Transverse colon (tissue), 4 donors: ENCODE measurements at regions not wholly inside any gene's neighbourhood (a gene's known extent, or its start where the extent isn't known, plus 50 kb on each side); places are given as distances from the start of the nearest gene placed in this dataset.

Source experiments
- DNase-seq: peaks from one replicate; pipeline ENCODE4 v3.0.0-alpha.2; 2019
- H3K27ac ChIP-seq, 4 donors: fragments of 200-600 bp; sonication (generic); 2 replicates each; pipeline ENCODE4 v1.5.1; 2016 to 2018; ENCODE audit warnings: inconsistent platforms in 4 of 4
- H3K27me3 ChIP-seq: fragments of 200-600 bp; sonication (generic); 2 replicates; pipeline ENCODE4 v1.5.1; 2017; ENCODE audit warnings: inconsistent platforms
- H3K36me3 ChIP-seq, 4 donors: fragments of 200-600 bp; sonication (generic); 2 replicates each; pipeline ENCODE4 v1.5.1; 2017 to 2019; ENCODE audit warnings: inconsistent platforms in 4 of 4
- H3K4me1 ChIP-seq, 4 donors: fragments of 200-600 bp; sonication (generic); 2 replicates each; pipeline ENCODE4 v1.5.1; 2017 to 2020; ENCODE audit warnings: inconsistent platforms in 4 of 4
- H3K4me3 ChIP-seq, 4 donors: fragments of 200-600 bp; sonication (generic); 1 replicate in 1 of 4; 2 replicates in 3 of 4; pipeline versions ENCODE4 v1.5.1 to v1.6.1; 2017 to 2019; ENCODE audit warnings: inconsistent platforms in 4 of 4
- H3K9me3 ChIP-seq, 2 donors: fragments of 200-600 bp; sonication (generic); 2 replicates each; pipeline ENCODE4 v1.5.1; 2017 to 2019; ENCODE audit warnings: inconsistent platforms in 2 of 2
- CTCF ChIP-seq, 5 experiments: fragments of 200-600 bp in 3 of 5; fragments of 450-650 bp in 2 of 5; sonication (generic) in 3 of 5; IDR thresholded peaks; 1 replicate in 2 of 5; 2 replicates in 3 of 5; pipeline ENCODE4 v1.5.1; 2016 to 2017; ENCODE audit warnings: antibody characterized with exemption in 5 of 5, inconsistent platforms in 3 of 5, mild to moderate bottlenecking in 2 of 5, moderate library complexity in 1 of 5
- EP300 ChIP-seq: sonication (generic); formaldehyde crosslinking; IDR thresholded peaks from one replicate; pipeline ENCODE4 v1.6.1; 2017; ENCODE audit warnings: antibody characterized with exemption, low read depth
- POLR2A ChIP-seq: fragments of 450-650 bp; IDR thresholded peaks from one replicate; pipeline ENCODE4 v1.6.1; 2016; ENCODE audit warnings: antibody characterized with exemption, mild to moderate bottlenecking, moderate library complexity
- POLR2AphosphoS5 ChIP-seq, 3 donors: sonication (generic); formaldehyde crosslinking; IDR thresholded peaks; one replicate each; pipeline ENCODE4 v1.6.1; 2016; ENCODE audit warnings: antibody characterized with exemption in 3 of 3
- WGBS, 2 donors: methylation state at CpG; one replicate each; pipeline ENCODE4 v1.1.5; 2018; ENCODE audit warnings: low coverage in 1 of 2; 5-methylcytosine and 5-hydroxymethylcytosine counted together
- in situ Hi-C, 4 donors: fragments of 200-750 bp; cut with MboI; loops; one replicate each; pipeline versions ENCODE4 v1.15.0 to v1.15.1; 2017; ENCODE audit warnings: low sequenced_read_pairs in 3 of 4, low pct_ligation_motif_present in 1 of 4, low pct_unique_long_range_greater_than_20kb in 1 of 4
- intact Hi-C: fragments of 100-400 bp; cut with DNase I; formaldehyde crosslinking; loops from one replicate; pipeline ENCODE4 v1.15.1; 2023; ENCODE audit warnings: low total_unique reads
- small RNA-seq, 4 donors: library from RNA; depleted of rRNA; stranded (forward); fragments of <200 nt; gene quantifications; one replicate each; pipeline ENCODE3, GENCODE V24; 2016

- 95% methylated on average over 6 of the region's 6 CpGs; no CpG with 5 or more reads in 1 of the 2 donors for WGBS, 2 donors
- no peak for TF ChIP-seq POLR2AphosphoS5 (IDR thresholded peaks at IDR 0.05)
- TF ChIP-seq EP300: no peak
- TF ChIP-seq CTCF (IDR thresholded peaks at IDR 0.05): no peak
- TF ChIP-seq POLR2A: no peak
- Histone ChIP-seq H3K27me3 (no peaks in the 10 kb centered on the region), H3K36me3 (no peaks in the 10 kb centered on the region), H3K4me3 (no peak overlapping the region), H3K27ac (no peak overlapping the region), H3K9me3 (no peaks in the 10 kb centered on the region), H3K4me1 (no peaks in the 10 kb centered on the region)
- in situ Hi-C loops: no loop called here
- no peak for DNase-seq
- intact Hi-C loops: no loop called here
Measured at GRCh38 chr2:186433040-186433439, 53.0 kb upstream of the ZC3H15 start.

GRCh38 chr2:186433777-186434432 is 52.2 kb upstream of the ZC3H15 start:
- no peak overlapping the region for H3K4me3 ChIP-seq
- no peak overlapping the region for H3K27ac ChIP-seq
- H3K36me3 ChIP-seq: no peaks in the 10 kb centered on the region
- 84 to 92% methylated on average over 5 to 7 of the region's 7 CpGs for WGBS, 2 donors
- H3K4me1 ChIP-seq: no peaks in the 10 kb centered on the region
- TF ChIP-seq EP300 (no peak), CTCF (IDR thresholded peaks at IDR 0.05) (no peak), POLR2AphosphoS5 (IDR thresholded peaks at IDR 0.05) (no peak), POLR2A (no peak)
- no peak for DNase-seq
- in situ Hi-C loops (no loop called here), intact Hi-C loops (no loop called here)
- H3K9me3 ChIP-seq: no peaks in the 10 kb centered on the region
- H3K27me3 ChIP-seq: no peaks in the 10 kb centered on the region

Small RNA genes lying in the stretch of these regions (small RNA-seq; reads per million reads assigned to genes)
- 0 reads per million in 4 donors for gene AC104058.1
